ENCODE measurements at regions not wholly inside any gene's neighbourhood (a gene's known extent, or its start where the extent isn't known, plus 50 kb on each side); places are given as distances from the start of the nearest gene placed in this dataset.

DNA sequence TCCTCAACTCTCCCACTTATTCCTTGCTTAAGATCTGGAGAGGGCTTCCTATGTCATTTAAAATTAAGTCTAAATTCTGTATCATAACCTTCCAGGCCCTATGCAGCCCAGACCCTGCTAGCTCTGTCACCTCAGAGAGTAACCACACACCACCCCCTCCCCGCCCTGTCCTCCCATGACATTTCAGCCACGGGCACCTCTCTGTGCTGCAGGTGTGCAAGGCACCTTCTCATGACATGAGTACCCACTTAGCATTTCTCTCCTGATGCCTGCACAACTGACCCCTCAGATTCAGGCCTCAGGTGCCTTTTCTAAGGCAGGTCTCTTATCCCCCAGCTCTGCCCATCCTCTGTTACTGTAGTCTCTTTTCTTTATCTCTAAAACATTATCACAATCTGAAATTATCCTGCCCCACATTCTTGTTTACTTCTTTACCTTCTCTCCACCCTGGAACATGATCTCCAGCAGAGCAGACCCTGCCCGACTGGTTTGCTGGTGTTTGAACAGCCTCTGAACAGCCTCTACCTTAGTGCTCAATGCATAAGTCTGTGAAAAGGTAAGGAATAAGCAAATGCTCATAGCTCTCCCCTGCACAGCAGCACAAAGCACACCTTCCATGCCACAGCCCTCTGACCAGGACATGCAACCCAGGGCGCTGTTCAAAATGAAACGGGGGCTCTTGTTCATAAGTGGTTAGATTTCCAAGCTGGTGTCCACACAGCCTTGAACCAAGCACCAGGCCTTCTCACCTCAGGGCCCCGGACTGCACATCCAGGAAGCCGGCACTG is 196.1 kb upstream of the B3GAT1 start:
- no peak overlapping the region for H2AFZ ChIP-seq (ENCODE audit: low read length)
- H3K4me2 ChIP-seq (ENCODE audit: extremely low read depth, insufficient read depth, low read length): no peak overlapping the region
- H3K36me3 ChIP-seq (ENCODE audit: control insufficient read depth, insufficient read depth, low read length): no peaks in the 10 kb centered on the region
- no peaks in the 10 kb centered on the region for H3K9me3 ChIP-seq (ENCODE audit: control insufficient read depth, insufficient read depth, low read depth, low read length)
- DNase-seq (ENCODE audit: low read depth in 2 of 2): no peak
- H3K79me2 ChIP-seq (ENCODE audit: control insufficient read depth, insufficient read depth, low read length): no peaks in the 10 kb centered on the region
- H3K4me1 ChIP-seq (ENCODE audit: control insufficient read depth, extremely low read depth, insufficient read depth, low read length): no peaks in the 10 kb centered on the region
- H3K27me3 ChIP-seq (ENCODE audit: control insufficient read depth, insufficient read depth, low read length): no peaks in the 10 kb centered on the region
- no peak overlapping the region for H3K4me3 ChIP-seq (replicated peaks in 1 of 4; ENCODE audit: control extremely low read depth in 1 of 4, insufficient read depth in 1 of 4, low read depth in 3 of 4, low read length in 4 of 4)
- no peaks in the 10 kb centered on the region for H4K20me1 ChIP-seq (ENCODE audit: control insufficient read depth, extremely low read depth, insufficient read depth, low read length)
- no peak for TF ChIP-seq EZH2 (IDR thresholded peaks at IDR 0.05; ENCODE audit: low read length, missing control alignments)
- TF ChIP-seq, protein P1, sequence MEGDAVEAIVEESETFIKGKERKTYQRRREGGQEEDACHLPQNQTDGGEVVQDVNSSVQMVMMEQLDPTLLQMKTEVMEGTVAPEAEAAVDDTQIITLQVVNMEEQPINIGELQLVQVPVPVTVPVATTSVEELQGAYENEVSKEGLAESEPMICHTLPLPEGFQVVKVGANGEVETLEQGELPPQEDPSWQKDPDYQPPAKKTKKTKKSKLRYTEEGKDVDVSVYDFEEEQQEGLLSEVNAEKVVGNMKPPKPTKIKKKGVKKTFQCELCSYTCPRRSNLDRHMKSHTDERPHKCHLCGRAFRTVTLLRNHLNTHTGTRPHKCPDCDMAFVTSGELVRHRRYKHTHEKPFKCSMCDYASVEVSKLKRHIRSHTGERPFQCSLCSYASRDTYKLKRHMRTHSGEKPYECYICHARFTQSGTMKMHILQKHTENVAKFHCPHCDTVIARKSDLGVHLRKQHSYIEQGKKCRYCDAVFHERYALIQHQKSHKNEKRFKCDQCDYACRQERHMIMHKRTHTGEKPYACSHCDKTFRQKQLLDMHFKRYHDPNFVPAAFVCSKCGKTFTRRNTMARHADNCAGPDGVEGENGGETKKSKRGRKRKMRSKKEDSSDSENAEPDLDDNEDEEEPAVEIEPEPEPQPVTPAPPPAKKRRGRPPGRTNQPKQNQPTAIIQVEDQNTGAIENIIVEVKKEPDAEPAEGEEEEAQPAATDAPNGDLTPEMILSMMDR (conservative IDR thresholded peaks at IDR 0.05 in 1 of 2, IDR thresholded peaks at IDR 0.05 in 1 of 2; ENCODE audit: low read depth in 1 of 2, low read length in 2 of 2): no peak
- no peak overlapping the region for H3K9ac ChIP-seq (ENCODE audit: insufficient read depth, low read length)
- no peak overlapping the region for H3K27ac ChIP-seq (ENCODE audit: insufficient read depth, low read length)

DNA sequence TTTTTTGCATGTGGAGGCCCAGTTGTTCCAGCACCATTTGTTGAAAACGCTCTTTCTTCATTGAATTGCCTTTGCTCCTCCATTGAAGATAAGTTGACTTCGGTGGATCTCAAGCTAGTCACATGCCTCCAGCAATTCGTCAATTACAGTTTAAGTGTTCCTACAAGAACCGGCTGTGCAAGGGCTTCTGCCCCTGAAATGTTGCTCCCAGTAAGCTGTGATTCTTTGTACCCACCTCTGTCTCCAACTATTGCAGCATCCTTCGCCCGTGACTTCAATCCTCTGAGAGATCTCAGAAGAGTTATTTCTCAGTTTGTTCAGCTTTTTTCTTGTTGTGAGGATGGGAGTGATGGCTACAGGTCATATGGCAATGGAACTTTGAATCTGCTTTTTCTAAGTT is 194.2 kb upstream of the B3GAT1 start:
- Histone ChIP-seq H3K4me3 (replicated peaks in 1 of 4; ENCODE audit: control extremely low read depth in 1 of 4, insufficient read depth in 1 of 4, low read depth in 3 of 4, low read length in 4 of 4) (no peak overlapping the region), H2AFZ (ENCODE audit: low read length) (no peak overlapping the region), H3K27me3 (ENCODE audit: control insufficient read depth, insufficient read depth, low read length) (no peaks in the 10 kb centered on the region), H3K36me3 (ENCODE audit: control insufficient read depth, insufficient read depth, low read length) (no peaks in the 10 kb centered on the region), H4K20me1 (ENCODE audit: control insufficient read depth, extremely low read depth, insufficient read depth, low read length) (no peaks in the 10 kb centered on the region), H3K79me2 (ENCODE audit: control insufficient read depth, insufficient read depth, low read length) (no peaks in the 10 kb centered on the region), H3K4me1 (ENCODE audit: control insufficient read depth, extremely low read depth, insufficient read depth, low read length) (no peaks in the 10 kb centered on the region), H3K4me2 (ENCODE audit: extremely low read depth, insufficient read depth, low read length) (no peak overlapping the region), H3K9me3 (ENCODE audit: control insufficient read depth, insufficient read depth, low read depth, low read length) (no peaks in the 10 kb centered on the region), H3K27ac (ENCODE audit: insufficient read depth, low read length) (no peak overlapping the region), H3K9ac (ENCODE audit: insufficient read depth, low read length) (no peak overlapping the region)
- TF ChIP-seq, protein P1 (conservative IDR thresholded peaks at IDR 0.05 in 1 of 2, IDR thresholded peaks at IDR 0.05 in 1 of 2; ENCODE audit: low read depth in 1 of 2, low read length in 2 of 2): no peak
- no peak for DNase-seq (ENCODE audit: low read depth in 2 of 2)

DNA sequence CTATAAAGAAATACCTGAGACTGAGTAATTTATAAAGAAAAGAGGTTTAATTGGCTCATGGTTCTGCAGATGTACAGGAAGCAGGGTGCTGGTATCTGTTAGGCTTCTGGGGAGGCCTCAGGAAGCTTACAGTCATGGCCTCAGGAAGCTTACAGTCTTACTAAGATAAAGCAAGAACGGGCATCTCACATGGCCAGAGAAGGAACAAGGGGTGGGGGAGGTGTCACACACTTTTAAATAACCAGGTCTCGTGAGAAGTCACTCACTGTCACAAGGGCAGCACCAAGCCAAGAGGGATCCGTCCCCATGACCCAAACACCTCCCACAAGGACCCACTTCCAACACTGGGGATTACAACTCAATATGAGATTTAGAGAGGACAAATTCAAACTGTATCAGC is 192.8 kb upstream of the B3GAT1 start:
- Histone ChIP-seq H3K9me3 (ENCODE audit: control insufficient read depth, insufficient read depth, low read depth, low read length) (no peaks in the 10 kb centered on the region), H3K4me3 (replicated peaks in 1 of 4; ENCODE audit: control extremely low read depth in 1 of 4, insufficient read depth in 1 of 4, low read depth in 3 of 4, low read length in 4 of 4) (no peak overlapping the region), H3K27me3 (ENCODE audit: control insufficient read depth, insufficient read depth, low read length) (no peaks in the 10 kb centered on the region), H3K4me1 (ENCODE audit: control insufficient read depth, extremely low read depth, insufficient read depth, low read length) (no peaks in the 10 kb centered on the region), H2AFZ (ENCODE audit: low read length) (no peak overlapping the region), H3K4me2 (ENCODE audit: extremely low read depth, insufficient read depth, low read length) (no peak overlapping the region), H4K20me1 (ENCODE audit: control insufficient read depth, extremely low read depth, insufficient read depth, low read length) (no peaks in the 10 kb centered on the region), H3K36me3 (ENCODE audit: control insufficient read depth, insufficient read depth, low read length) (no peaks in the 10 kb centered on the region), H3K79me2 (ENCODE audit: control insufficient read depth, insufficient read depth, low read length) (no peaks in the 10 kb centered on the region), H3K27ac (ENCODE audit: insufficient read depth, low read length) (no peak overlapping the region), H3K9ac (ENCODE audit: insufficient read depth, low read length) (no peak overlapping the region)
- TF ChIP-seq EZH2 (IDR thresholded peaks at IDR 0.05; ENCODE audit: low read length, missing control alignments): no peak
- TF ChIP-seq, protein P1 (conservative IDR thresholded peaks at IDR 0.05 in 1 of 2, IDR thresholded peaks at IDR 0.05 in 1 of 2; ENCODE audit: low read depth in 1 of 2, low read length in 2 of 2): no peak
- no peak for DNase-seq (ENCODE audit: low read depth in 2 of 2)
